ENCODE measurements at regions not wholly inside any gene's neighbourhood (a gene's known extent, or its start where the extent isn't known, plus 50 kb on each side); places are given as distances from the start of the nearest gene placed in this dataset.
A peak's percentile ranks its signal among the peaks of the same experiment; 100 is the strongest.

DNA sequence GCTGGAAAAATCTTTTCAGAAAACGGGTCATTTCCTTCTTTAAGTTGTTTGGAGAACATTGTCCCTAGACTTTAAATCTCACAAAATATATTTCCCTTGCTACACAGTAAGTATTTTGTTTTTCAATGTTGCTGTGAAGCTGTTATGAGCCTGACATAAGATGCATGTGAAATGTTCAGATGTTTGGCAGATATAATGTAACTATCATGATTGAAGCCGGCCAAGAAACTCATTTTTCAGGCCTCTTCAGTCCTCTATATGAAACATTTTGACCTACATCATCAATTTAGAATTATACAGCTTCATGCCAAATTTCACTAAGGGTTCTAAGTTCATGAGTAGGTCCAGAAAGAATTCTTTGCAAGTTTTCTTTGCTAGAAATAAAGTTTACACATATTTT, 133.8 kb downstream of the JRKL start:
- Histone ChIP-seq H3K4me3 (ENCODE audit: insufficient read depth, low read length) (no peak overlapping the region), H3K27me3 (ENCODE audit: insufficient read depth, low read length) (no peaks in the 10 kb centered on the region), H3K36me3 (ENCODE audit: insufficient read depth, low read length) (no peaks in the 10 kb centered on the region), H3K4me1 (ENCODE audit: insufficient read depth, low read length) (no peaks in the 10 kb centered on the region), H3K27ac (ENCODE audit: low read depth, low read length) (no peak overlapping the region), H3K79me2 (ENCODE audit: insufficient read depth, low read length) (no peaks in the 10 kb centered on the region), H3K9me3 (ENCODE audit: low read depth, low read length) (no peaks in the 10 kb centered on the region), H3K4me2 (ENCODE audit: insufficient read depth, low read length) (no peak overlapping the region), H4K20me1 (ENCODE audit: insufficient read depth, low read length) (no peaks in the 10 kb centered on the region), H2AFZ (ENCODE audit: low read length) (no peak overlapping the region)
- DNase-seq (ENCODE audit: insufficient read length, low spot score, missing footprints) = no peak
- TF ChIP-seq, protein P1, sequence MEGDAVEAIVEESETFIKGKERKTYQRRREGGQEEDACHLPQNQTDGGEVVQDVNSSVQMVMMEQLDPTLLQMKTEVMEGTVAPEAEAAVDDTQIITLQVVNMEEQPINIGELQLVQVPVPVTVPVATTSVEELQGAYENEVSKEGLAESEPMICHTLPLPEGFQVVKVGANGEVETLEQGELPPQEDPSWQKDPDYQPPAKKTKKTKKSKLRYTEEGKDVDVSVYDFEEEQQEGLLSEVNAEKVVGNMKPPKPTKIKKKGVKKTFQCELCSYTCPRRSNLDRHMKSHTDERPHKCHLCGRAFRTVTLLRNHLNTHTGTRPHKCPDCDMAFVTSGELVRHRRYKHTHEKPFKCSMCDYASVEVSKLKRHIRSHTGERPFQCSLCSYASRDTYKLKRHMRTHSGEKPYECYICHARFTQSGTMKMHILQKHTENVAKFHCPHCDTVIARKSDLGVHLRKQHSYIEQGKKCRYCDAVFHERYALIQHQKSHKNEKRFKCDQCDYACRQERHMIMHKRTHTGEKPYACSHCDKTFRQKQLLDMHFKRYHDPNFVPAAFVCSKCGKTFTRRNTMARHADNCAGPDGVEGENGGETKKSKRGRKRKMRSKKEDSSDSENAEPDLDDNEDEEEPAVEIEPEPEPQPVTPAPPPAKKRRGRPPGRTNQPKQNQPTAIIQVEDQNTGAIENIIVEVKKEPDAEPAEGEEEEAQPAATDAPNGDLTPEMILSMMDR (IDR thresholded peaks at IDR 0.05; ENCODE audit: extremely low read depth, low read depth, low read length) = no peak

DNA sequence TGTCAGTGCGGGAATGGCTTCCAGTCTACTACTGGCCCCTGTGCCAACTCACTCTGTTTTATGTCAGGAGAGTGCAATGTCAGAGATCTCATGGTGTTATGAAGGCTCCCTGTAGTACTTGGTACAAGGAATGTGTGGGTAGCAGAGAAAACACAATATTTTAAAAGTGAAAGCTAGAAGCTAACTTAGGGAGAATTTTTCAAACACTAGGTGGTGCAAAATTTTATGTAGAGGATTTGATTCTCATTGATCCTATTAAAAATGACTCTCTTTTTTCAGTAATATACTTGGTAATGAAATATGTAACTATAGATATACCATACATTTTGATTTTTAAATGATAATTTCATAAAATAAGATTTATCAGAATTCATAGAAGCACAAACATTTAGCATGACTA, 134.7 kb downstream of the JRKL start:
- Histone ChIP-seq H3K27me3 (ENCODE audit: insufficient read depth, low read length) (no peaks in the 10 kb centered on the region), H4K20me1 (ENCODE audit: insufficient read depth, low read length) (no peaks in the 10 kb centered on the region), H3K79me2 (ENCODE audit: insufficient read depth, low read length) (no peaks in the 10 kb centered on the region), H3K9me3 (ENCODE audit: low read depth, low read length) (no peaks in the 10 kb centered on the region), H3K4me2 (ENCODE audit: insufficient read depth, low read length) (peak overlapping the region; percentile 70), H2AFZ (ENCODE audit: low read length) (peak overlapping the region; percentile 62), H3K4me1 (ENCODE audit: insufficient read depth, low read length) (no peaks in the 10 kb centered on the region), H3K4me3 (ENCODE audit: insufficient read depth, low read length) (peak overlapping the region; percentile 35), H3K27ac (ENCODE audit: low read depth, low read length) (no peak overlapping the region), H3K36me3 (ENCODE audit: insufficient read depth, low read length) (no peaks in the 10 kb centered on the region)
- DNase-seq (ENCODE audit: insufficient read length, low spot score, missing footprints) = peak; percentile 44
- TF ChIP-seq, protein P1 (IDR thresholded peaks at IDR 0.05; ENCODE audit: extremely low read depth, low read depth, low read length) = peak; percentile 24

DNA sequence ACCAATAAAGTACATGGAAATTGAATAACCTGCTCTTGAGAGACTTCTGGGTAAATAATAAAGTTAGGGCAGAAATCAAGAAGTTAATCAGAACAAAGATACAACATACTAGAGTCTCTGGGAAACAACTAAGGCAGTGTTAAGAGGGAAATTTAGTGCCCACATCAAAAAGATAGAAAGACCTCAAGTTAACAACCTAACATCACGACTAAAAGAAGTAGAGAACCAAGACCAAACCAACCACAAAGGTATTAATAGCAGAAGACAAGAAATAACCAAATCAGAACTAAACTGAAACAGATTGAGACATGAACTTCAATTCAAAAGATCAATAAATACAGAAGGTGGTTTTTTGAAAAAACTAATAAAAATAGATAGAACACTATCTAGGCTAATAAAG, 140.7 kb downstream of the JRKL start:
- no peak overlapping the region for H3K4me3 ChIP-seq (ENCODE audit: insufficient read depth, low read length)
- H3K4me2 ChIP-seq (ENCODE audit: insufficient read depth, low read length) = no peak overlapping the region
- no peaks in the 10 kb centered on the region for H4K20me1 ChIP-seq (ENCODE audit: insufficient read depth, low read length)
- TF ChIP-seq, protein P1 (IDR thresholded peaks at IDR 0.05; ENCODE audit: extremely low read depth, low read depth, low read length) = no peak
- no peaks in the 10 kb centered on the region for H3K79me2 ChIP-seq (ENCODE audit: insufficient read depth, low read length)
- no peaks in the 10 kb centered on the region for H3K9me3 ChIP-seq (ENCODE audit: low read depth, low read length)
- H3K27ac ChIP-seq (ENCODE audit: low read depth, low read length) = no peak overlapping the region
- no peak overlapping the region for H2AFZ ChIP-seq (ENCODE audit: low read length)
- no peaks in the 10 kb centered on the region for H3K36me3 ChIP-seq (ENCODE audit: insufficient read depth, low read length)
- no peaks in the 10 kb centered on the region for H3K27me3 ChIP-seq (ENCODE audit: insufficient read depth, low read length)
- H3K4me1 ChIP-seq (ENCODE audit: insufficient read depth, low read length) = no peaks in the 10 kb centered on the region
- DNase-seq (ENCODE audit: insufficient read length, low spot score, missing footprints) = no peak

DNA sequence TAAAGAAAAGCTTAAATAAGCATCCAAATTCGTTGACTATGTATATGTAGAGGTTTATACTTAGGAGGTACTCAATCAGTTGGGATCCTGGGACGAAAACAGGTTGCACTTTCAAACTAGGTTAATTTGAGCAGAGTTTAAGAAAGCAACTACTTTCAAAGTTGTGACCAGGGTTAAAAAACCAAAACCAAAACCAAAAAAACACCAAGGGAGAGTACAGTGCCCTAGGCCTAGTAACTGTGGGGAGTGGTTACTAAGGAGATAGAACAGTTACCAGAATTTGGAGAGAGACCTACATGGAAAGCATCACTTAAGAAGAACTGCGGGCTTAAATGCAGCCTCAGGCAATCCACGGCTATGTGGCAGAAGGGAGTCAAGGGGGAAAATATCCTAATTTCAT, 148.3 kb downstream of the JRKL start:
- H3K27ac ChIP-seq (ENCODE audit: low read depth, low read length) = no peak overlapping the region
- H3K4me2 ChIP-seq (ENCODE audit: insufficient read depth, low read length) = no peak overlapping the region
- no peak for DNase-seq (ENCODE audit: insufficient read length, low spot score, missing footprints)
- no peaks in the 10 kb centered on the region for H4K20me1 ChIP-seq (ENCODE audit: insufficient read depth, low read length)
- TF ChIP-seq, protein P1 (IDR thresholded peaks at IDR 0.05; ENCODE audit: extremely low read depth, low read depth, low read length) = no peak
- H2AFZ ChIP-seq (ENCODE audit: low read length) = no peak overlapping the region
- no peaks in the 10 kb centered on the region for H3K36me3 ChIP-seq (ENCODE audit: insufficient read depth, low read length)
- H3K27me3 ChIP-seq (ENCODE audit: insufficient read depth, low read length) = no peaks in the 10 kb centered on the region
- no peaks in the 10 kb centered on the region for H3K9me3 ChIP-seq (ENCODE audit: low read depth, low read length)
- H3K4me3 ChIP-seq (ENCODE audit: insufficient read depth, low read length) = no peak overlapping the region
- H3K79me2 ChIP-seq (ENCODE audit: insufficient read depth, low read length) = no peaks in the 10 kb centered on the region
- no peaks in the 10 kb centered on the region for H3K4me1 ChIP-seq (ENCODE audit: insufficient read depth, low read length)

Measured in osteoblast (primary cell).